H1 (cell line): ENCODE measurements at regions not wholly inside any gene's neighbourhood (a gene's known extent, or its start where the extent isn't known, plus 50 kb on each side); places are given as distances from the start of the nearest gene placed in this dataset.

ENCODE experiments used
- CTCF ChIA-PET: fragments of 300-600 bp; sonication (Branson Sonifier 250); formaldehyde crosslinking; loops from one replicate; lab custom pipeline; 2021; ENCODE audit not compliant: partially characterized antibody; lab: Charles Lee
- POLR2A ChIA-PET: fragments of 300-600 bp; sonication (Branson Sonifier 250); formaldehyde crosslinking; loops from one replicate; lab custom pipeline; 2021; ENCODE audit warnings: inconsistent platforms; ENCODE audit not compliant: partially characterized antibody; lab: Charles Lee
- DNase-seq, 2 experiments: peaks; one replicate each; pipeline versions ENCODE4 v3.0.0 to v3.0.0-alpha.2; 2010 to 2022; ENCODE audit warnings: low spot score in 2 of 2, low read depth in 1 of 2, mixed read lengths in 1 of 2
- FAIRE-seq: peaks from 2 replicates; lab custom pipeline; 2011; peaks lifted over from hg19 to GRCh38; lab: Jason Lieb, UNC
- H2AFZ ChIP-seq: 2 replicates; pipeline ENCODE4 v1.8.1; 2012; ENCODE audit warnings: low read length, inconsistent platforms
- H2AK5ac ChIP-seq: 2 replicates; pipeline ENCODE4 v1.6.1; 2013; ENCODE audit warnings: low read depth, low read length
- H2BK120ac ChIP-seq: replicated peaks from 2 replicates; pipeline ENCODE3; 2013; ENCODE audit warnings: low read depth, low read length, inconsistent platforms
- H2BK12ac ChIP-seq: 2 replicates; pipeline ENCODE4 v1.6.1; 2013; ENCODE audit warnings: low read depth, low read length
- H2BK15ac ChIP-seq: 2 replicates; pipeline ENCODE4 v1.6.1; 2013; ENCODE audit warnings: low read length
- H2BK20ac ChIP-seq: 2 replicates; pipeline ENCODE4 v1.6.1; 2013; ENCODE audit warnings: low read length
- H2BK5ac ChIP-seq: 2 replicates; pipeline ENCODE4 v1.6.1; 2013; ENCODE audit warnings: low read depth, low read length
- H3K14ac ChIP-seq: 2 replicates; pipeline ENCODE4 v1.6.1; 2013; ENCODE audit warnings: inconsistent platforms; ENCODE audit not compliant: insufficient read length
- H3K18ac ChIP-seq: 2 replicates; pipeline ENCODE4 v1.6.1; 2013; ENCODE audit warnings: low read length; ENCODE audit errors: extremely low read depth
- H3K23ac ChIP-seq: 2 replicates; pipeline ENCODE4 v1.6.1; 2013; ENCODE audit warnings: inconsistent platforms; ENCODE audit not compliant: insufficient read length
- H3K23me2 ChIP-seq: 2 replicates; pipeline ENCODE4 v1.6.1; 2013; ENCODE audit warnings: low read depth, low read length
- H3K27ac ChIP-seq: 2 replicates; pipeline ENCODE4 v1.6.1; 2011; ENCODE audit warnings: low read depth, low read length, inconsistent platforms
- H3K27me3 ChIP-seq, 4 experiments: replicated peaks in 1 of 4; 1 replicate in 1 of 4; 2 replicates in 3 of 4; pipeline versions ENCODE4 v1.6.1 to v1.8.1; 2011 to 2013; ENCODE audit warnings: low read length in 3 of 4, mild to moderate bottlenecking in 3 of 4, inconsistent platforms in 2 of 4, mixed read lengths in 2 of 4, moderate library complexity in 1 of 4; ENCODE audit not compliant: control insufficient read depth in 3 of 4, insufficient read depth in 3 of 4; ENCODE audit errors: extremely low read depth in 1 of 4
- H3K36me3 ChIP-seq, 4 experiments: 2 replicates each; pipeline versions ENCODE4 v1.6.1 to v1.8.1; 2011 to 2013; ENCODE audit warnings: mild to moderate bottlenecking in 4 of 4, low read length in 3 of 4, moderate library complexity in 2 of 4, control low read depth in 1 of 4, inconsistent platforms in 1 of 4; ENCODE audit not compliant: insufficient read depth in 4 of 4, control insufficient read depth in 2 of 4
- H3K4ac ChIP-seq: replicated peaks from 2 replicates; pipeline ENCODE3; 2013; ENCODE audit warnings: low read length, low read depth, mixed read lengths, inconsistent platforms; ENCODE audit not compliant: insufficient read length
- H3K4me1 ChIP-seq, 4 experiments: replicated peaks in 1 of 4; 1 replicate in 1 of 4; 2 replicates in 3 of 4; pipeline versions ENCODE4 v1.6.1 to v1.8.1; 2011 to 2013; ENCODE audit warnings: low read length in 3 of 4, inconsistent platforms in 2 of 4, mixed read lengths in 1 of 4; ENCODE audit not compliant: insufficient read depth in 4 of 4, control insufficient read depth in 3 of 4
- H3K4me2 ChIP-seq, 2 experiments: 2 replicates each; pipeline versions ENCODE4 v1.6.1 to v1.8.1; 2011 to 2013; ENCODE audit warnings: low read depth in 2 of 2, low read length in 2 of 2, control low read depth in 1 of 2, inconsistent platforms in 1 of 2, mild to moderate bottlenecking in 1 of 2; ENCODE audit not compliant: insufficient read depth in 1 of 2
- H3K4me3 ChIP-seq, 4 experiments: fragments of 200-600, 300-600 bp in 1 of 4; sonication (generic), shearing (Covaris generic), sonication (Bioruptor Twin) in 1 of 4; 2 replicates each; pipeline versions ENCODE4 v1.5.1 to v1.8.1; 2011 to 2016; ENCODE audit warnings: low read length in 4 of 4, low read depth in 3 of 4, control low read depth in 2 of 4, inconsistent platforms in 2 of 4, mild to moderate bottlenecking in 2 of 4, mixed read lengths in 1 of 4, moderate library complexity in 1 of 4; ENCODE audit not compliant: insufficient read depth in 2 of 4; ENCODE audit errors: extremely low read depth in 1 of 4
- H3K56ac ChIP-seq: replicated peaks from 2 replicates; pipeline ENCODE3; 2013; ENCODE audit warnings: low read depth, mild to moderate bottlenecking, mixed read lengths, low read length, inconsistent platforms; ENCODE audit not compliant: insufficient read length
- H3K79me1 ChIP-seq: 2 replicates; pipeline ENCODE4 v1.6.1; 2013; ENCODE audit warnings: low read depth, low read length, control low read depth
- H3K79me2 ChIP-seq, 2 experiments: 2 replicates each; pipeline versions ENCODE4 v1.6.1 to v1.8.1; 2012 to 2013; ENCODE audit warnings: low read length in 2 of 2, mild to moderate bottlenecking in 2 of 2, inconsistent platforms in 1 of 2; ENCODE audit not compliant: insufficient read depth in 2 of 2, control insufficient read depth in 1 of 2
- H3K9ac ChIP-seq, 4 experiments: replicated peaks in 1 of 4; 1 replicate in 1 of 4; 2 replicates in 3 of 4; pipeline versions ENCODE4 v1.6.1 to v1.8.1; 2011 to 2013; ENCODE audit warnings: low read depth in 3 of 4, low read length in 3 of 4, control low read depth in 2 of 4, mild to moderate bottlenecking in 2 of 4, moderate library complexity in 2 of 4, inconsistent platforms in 1 of 4; ENCODE audit errors: extremely low read depth in 1 of 4
- H3K9me3 ChIP-seq, 2 experiments: 2 replicates each; pipeline versions ENCODE4 v1.6.1 to v1.8.1; 2012 to 2013; ENCODE audit warnings: mild to moderate bottlenecking in 2 of 2, moderate library complexity in 2 of 2, control low read depth in 1 of 2, inconsistent platforms in 1 of 2, low read depth in 1 of 2, low read length in 1 of 2, mixed read lengths in 1 of 2; ENCODE audit not compliant: insufficient read depth in 2 of 2
- H4K20me1 ChIP-seq, 2 experiments: replicated peaks in 1 of 2; 2 replicates each; pipeline versions ENCODE3 to v1.8.1; 2011 to 2013; ENCODE audit warnings: inconsistent platforms in 2 of 2, low read length in 2 of 2, mild to moderate bottlenecking in 1 of 2; ENCODE audit not compliant: insufficient read depth in 2 of 2, control insufficient read depth in 1 of 2
- H4K5ac ChIP-seq: 2 replicates; pipeline ENCODE4 v1.6.1; 2013; ENCODE audit warnings: low read length, low read depth, mixed read lengths, inconsistent platforms; ENCODE audit not compliant: insufficient read length
- H4K8ac ChIP-seq: 2 replicates; pipeline ENCODE4 v1.8.0; 2013; ENCODE audit warnings: mild to moderate bottlenecking, moderate library complexity, low read length, inconsistent platforms; ENCODE audit not compliant: insufficient read depth; ENCODE audit errors: extremely low read depth
- H4K91ac ChIP-seq: replicated peaks from 2 replicates; pipeline ENCODE3; 2013; ENCODE audit warnings: low read length, mixed read lengths, inconsistent platforms; ENCODE audit not compliant: insufficient read length
- CEBPB ChIP-seq: IDR thresholded peaks from 2 replicates; pipeline ENCODE4 v1.6.1; 2012; ENCODE audit warnings: low read depth, low read length
- E2F6 ChIP-seq: IDR thresholded peaks from 2 replicates; pipeline ENCODE4 v1.6.1; 2012; ENCODE audit warnings: inconsistent platforms
- GTF2F1 ChIP-seq: IDR thresholded peaks from 2 replicates; pipeline ENCODE4 v1.6.1; 2012; ENCODE audit warnings: low read depth, low read length, improper control_type of control experiment, borderline replicate concordance
- KDM4A ChIP-seq: IDR thresholded peaks from one replicate; pipeline ENCODE4 v1.7.1; 2012; ENCODE audit warnings: low read depth, mild to moderate bottlenecking, moderate library complexity, low read length, inconsistent platforms; ENCODE audit not compliant: severe bottlenecking
- POLR2A ChIP-seq, 2 experiments: IDR thresholded peaks; 1 replicate in 1 of 2; 2 replicates in 1 of 2; pipeline ENCODE4 v1.6.1; 2011; ENCODE audit warnings: low read depth in 2 of 2, low read length in 2 of 2, mild to moderate bottlenecking in 2 of 2; ENCODE audit errors: control extremely low read depth in 1 of 2
- POU5F1 ChIP-seq: IDR thresholded peaks from 2 replicates; pipeline ENCODE4 v1.6.1; 2011; ENCODE audit warnings: low read depth, mild to moderate bottlenecking, low read length, moderate library complexity
- SP1 ChIP-seq: IDR thresholded peaks from 2 replicates; pipeline ENCODE4 v1.6.1; 2011; ENCODE audit warnings: low read depth, low read length
- SRF ChIP-seq: IDR thresholded peaks from 2 replicates; pipeline ENCODE4 v1.6.1; 2011; ENCODE audit warnings: mild to moderate bottlenecking, low read depth, low read length, moderate library complexity
- USF2 ChIP-seq: IDR thresholded peaks from 2 replicates; pipeline ENCODE4 v1.6.1; 2011; ENCODE audit warnings: low read length, improper control_type of control experiment
- ZNF274 ChIP-seq: IDR thresholded peaks from 2 replicates; pipeline ENCODE4 v1.7.0; 2012; ENCODE audit warnings: low read length, borderline replicate concordance; ENCODE audit errors: extremely low read depth
- WGBS, 2 experiments: shearing (Covaris generic) in 1 of 2; methylation state at CpG; one replicate each; pipeline versions ENCODE4 v1.1.6 to v1.1.7; 2013 to 2015; ENCODE audit warnings: low lambda C conversion rate in 2 of 2, mixed read lengths in 2 of 2, inconsistent platforms in 1 of 2, low coverage in 1 of 2, missing lambda C conversion rate in 1 of 2; ENCODE audit not compliant: insufficient replicate concordance in 2 of 2, insufficient coverage in 1 of 2, insufficient read length in 1 of 2; ENCODE audit errors: extremely low coverage in 1 of 2, missing lambda C conversion rate in 1 of 2; 5-methylcytosine and 5-hydroxymethylcytosine counted together

DNA sequence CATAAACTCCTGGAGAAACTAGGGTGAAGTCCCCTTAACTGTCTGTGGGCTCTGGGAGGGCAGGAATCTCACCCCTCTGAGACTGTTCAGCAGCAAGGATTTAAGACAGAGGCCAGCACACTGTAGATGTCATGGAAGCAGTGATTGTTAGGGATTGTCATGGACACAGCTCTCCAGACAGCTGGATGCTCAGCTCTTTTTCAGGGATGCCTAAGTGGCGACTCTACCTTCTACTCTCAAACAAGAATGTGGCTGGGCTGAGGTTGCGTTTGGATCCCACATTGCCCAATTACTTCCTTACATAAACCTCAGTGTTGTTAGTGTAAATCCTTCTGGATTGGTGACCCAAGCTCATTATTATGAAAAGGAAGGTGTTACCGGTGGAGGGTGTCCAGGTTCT, 291.9 kb upstream of the VCX3A start:
- H3K4ac ChIP-seq = no peak overlapping the region
- ChIA-PET CTCF (interaction anchor here (1.3 kb wide), 1 partner anchor 320 kb away, joined by 4 read pairs; no protein-coding TSS in a partner anchor), POLR2A (no interaction called here)
- H2BK12ac ChIP-seq = no peak overlapping the region
- H3K23me2 ChIP-seq = no peaks in the 10 kb centered on the region
- no peak overlapping the region for H2AFZ ChIP-seq
- no peak overlapping the region for H4K8ac ChIP-seq
- H3K79me1 ChIP-seq = no peaks in the 10 kb centered on the region
- no peak overlapping the region for H3K4me2 ChIP-seq
- H2AK5ac ChIP-seq = no peak overlapping the region
- no peaks in the 10 kb centered on the region for H3K79me2 ChIP-seq
- H3K27ac ChIP-seq = no peak overlapping the region
- no peak overlapping the region for H3K18ac ChIP-seq
- DNase-seq (no peak), FAIRE-seq (peak; percentile 78)
- no peak overlapping the region for H2BK5ac ChIP-seq
- no peak overlapping the region for H2BK15ac ChIP-seq
- H2BK20ac ChIP-seq = no peak overlapping the region
- no peak overlapping the region for H3K56ac ChIP-seq
- H3K36me3 ChIP-seq = no peaks in the 10 kb centered on the region
- no peak overlapping the region for H3K14ac ChIP-seq
- no peak overlapping the region for H3K9ac ChIP-seq
- H3K4me1 ChIP-seq = no peaks in the 10 kb centered on the region
- H4K20me1 ChIP-seq = no peaks in the 10 kb centered on the region
- TF ChIP-seq POU5F1 (no peak), CEBPB (no peak), KDM4A (no peak), ZNF274 (no peak), SP1 (no peak), USF2 (no peak), E2F6 (no peak), GTF2F1 (no peak), POLR2A (IDR thresholded peaks at IDR 0.05; ENCODE audit: control extremely low read depth in 1 of 2, low read depth in 2 of 2, low read length in 2 of 2) (no peak), SRF (no peak)
- no peak overlapping the region for H3K23ac ChIP-seq
- H4K5ac ChIP-seq = no peak overlapping the region
- H3K9me3 ChIP-seq = no peaks in the 10 kb centered on the region
- 92% methylated on average over 2 of the region's 3 CpGs; no CpG with 5 or more reads in 1 of the 2 experiments for WGBS, 2 experiments
- H2BK120ac ChIP-seq = no peak overlapping the region
- no peaks in the 10 kb centered on the region for H3K27me3 ChIP-seq
- no peak overlapping the region for H3K4me3 ChIP-seq
- no peak overlapping the region for H4K91ac ChIP-seq
